Breast epithelium (tissue), 3 donors: ENCODE measurements at regions not wholly inside any gene's neighbourhood (a gene's known extent, or its start where the extent isn't known, plus 50 kb on each side); places are given as distances from the start of the nearest gene placed in this dataset.

Source experiments
- POLR2A ChIP-seq: fragments of 450-650 bp; IDR thresholded peaks from one replicate; pipeline ENCODE4 v1.6.1; 2016; ENCODE audit warnings: antibody characterized with exemption, mild to moderate bottlenecking, moderate library complexity
- POLR2AphosphoS5 ChIP-seq, 3 donors: sonication (generic); formaldehyde crosslinking; IDR thresholded peaks; one replicate each; pipeline ENCODE4 v1.6.1; 2017; ENCODE audit warnings: antibody characterized with exemption in 3 of 3
- TF ChIP-seq, protein P1 (sequence below), 3 donors: fragments of 450-650 bp; IDR thresholded peaks; one replicate each; pipeline ENCODE4 v1.5.1; 2016 to 2017; ENCODE audit warnings: antibody characterized with exemption in 3 of 3, mild to moderate bottlenecking in 3 of 3, moderate library complexity in 3 of 3

DNA sequence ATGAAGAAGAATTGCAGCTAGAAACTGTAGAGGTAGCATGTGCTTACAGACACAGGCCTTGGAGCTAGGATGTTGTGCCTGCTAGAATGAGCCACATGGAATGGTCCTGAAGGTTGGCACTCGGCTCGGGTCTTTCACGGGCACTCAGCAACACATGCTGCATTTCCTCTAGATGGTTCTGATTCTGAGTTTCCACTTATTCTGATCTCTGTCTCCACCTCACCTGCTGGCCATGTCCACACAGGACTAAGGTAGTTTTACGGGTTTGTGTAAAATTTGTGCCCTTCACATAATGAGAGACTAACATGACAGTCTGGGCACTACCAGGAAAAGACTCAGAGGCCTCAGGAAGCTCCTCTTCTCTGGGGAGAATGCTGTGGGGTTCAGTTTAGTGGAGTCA lies 444.8 kb upstream of the MKI67 start:
- no peak for TF ChIP-seq POLR2AphosphoS5 (IDR thresholded peaks at IDR 0.05)
- TF ChIP-seq, protein P1, sequence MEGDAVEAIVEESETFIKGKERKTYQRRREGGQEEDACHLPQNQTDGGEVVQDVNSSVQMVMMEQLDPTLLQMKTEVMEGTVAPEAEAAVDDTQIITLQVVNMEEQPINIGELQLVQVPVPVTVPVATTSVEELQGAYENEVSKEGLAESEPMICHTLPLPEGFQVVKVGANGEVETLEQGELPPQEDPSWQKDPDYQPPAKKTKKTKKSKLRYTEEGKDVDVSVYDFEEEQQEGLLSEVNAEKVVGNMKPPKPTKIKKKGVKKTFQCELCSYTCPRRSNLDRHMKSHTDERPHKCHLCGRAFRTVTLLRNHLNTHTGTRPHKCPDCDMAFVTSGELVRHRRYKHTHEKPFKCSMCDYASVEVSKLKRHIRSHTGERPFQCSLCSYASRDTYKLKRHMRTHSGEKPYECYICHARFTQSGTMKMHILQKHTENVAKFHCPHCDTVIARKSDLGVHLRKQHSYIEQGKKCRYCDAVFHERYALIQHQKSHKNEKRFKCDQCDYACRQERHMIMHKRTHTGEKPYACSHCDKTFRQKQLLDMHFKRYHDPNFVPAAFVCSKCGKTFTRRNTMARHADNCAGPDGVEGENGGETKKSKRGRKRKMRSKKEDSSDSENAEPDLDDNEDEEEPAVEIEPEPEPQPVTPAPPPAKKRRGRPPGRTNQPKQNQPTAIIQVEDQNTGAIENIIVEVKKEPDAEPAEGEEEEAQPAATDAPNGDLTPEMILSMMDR (IDR thresholded peaks at IDR 0.05): no peak
- TF ChIP-seq POLR2A: no peak
